B cell (primary cell): ENCODE measurements at regions not wholly inside any gene's neighbourhood (a gene's known extent, or its start where the extent isn't known, plus 50 kb on each side); places are given as distances from the start of the nearest gene placed in this dataset.

ENCODE experiments used
- ATAC-seq: fragments of 200-7000 bp; cut with Tn5 transposase; one replicate; pipeline ENCODE4 v1.10.0; 2021; ENCODE audit warnings: low read depth, mild to moderate bottlenecking, moderate number of reproducible peaks, moderate library complexity
- CTCF ChIA-PET: fragments of 350-600 bp; sonication (Branson Sonifier 250); formaldehyde crosslinking; loops from one replicate; lab custom pipeline; 2021; ENCODE audit warnings: antibody characterized with exemption, inconsistent platforms; lab: Charles Lee
- POLR2A ChIA-PET: fragments of 350-600 bp; sonication (Branson Sonifier 250); formaldehyde crosslinking; loops from one replicate; lab custom pipeline; 2021; ENCODE audit warnings: antibody characterized with exemption; lab: Charles Lee
- DNase-seq: peaks from one replicate; pipeline ENCODE4 v3.0.0; 2013
- H2AFZ ChIP-seq: 2 replicates; pipeline ENCODE4 v1.6.1; 2012; ENCODE audit warnings: mild to moderate bottlenecking, low read depth, low read length; ENCODE audit not compliant: insufficient read depth, poor library complexity, severe bottlenecking
- H3K27ac ChIP-seq, 2 donors: 1 replicate in 1 of 2; 2 replicates in 1 of 2; pipeline ENCODE4 v1.5.1; 2012 to 2013; ENCODE audit warnings: low read length in 2 of 2, mild to moderate bottlenecking in 2 of 2, moderate library complexity in 1 of 2
- H3K27me3 ChIP-seq, 4 experiments: fragments of 200-600 bp in 1 of 4; sonication (generic) in 1 of 4; replicated peaks in 1 of 4; 1 replicate in 2 of 4; 2 replicates in 2 of 4; pipeline versions ENCODE4 v1.6.1 to v1.7.0; 2013 to 2016; ENCODE audit warnings: low read length in 3 of 4, mild to moderate bottlenecking in 2 of 4, mixed read lengths in 1 of 4, moderate library complexity in 1 of 4; ENCODE audit not compliant: insufficient read depth in 4 of 4, control insufficient read depth in 3 of 4; ENCODE audit errors: control extremely low read depth in 1 of 4
- H3K36me3 ChIP-seq, 2 experiments: replicated peaks in 1 of 2; 1 replicate in 1 of 2; 2 replicates in 1 of 2; pipeline versions ENCODE4 v1.6.1 to v1.7.1; 2013; ENCODE audit warnings: low read length in 1 of 2; ENCODE audit not compliant: insufficient read depth in 2 of 2, control insufficient read depth in 1 of 2; ENCODE audit errors: control extremely low read depth in 1 of 2, extremely low read depth in 1 of 2
- H3K4me1 ChIP-seq, 2 donors: fragments of 200-600 bp in 1 of 2; sonication (generic) in 1 of 2; 1 replicate in 1 of 2; 2 replicates in 1 of 2; pipeline versions ENCODE4 v1.5.1 to v1.6.1; 2013 to 2017; ENCODE audit warnings: low read length in 2 of 2; ENCODE audit not compliant: control insufficient read depth in 2 of 2, insufficient read depth in 2 of 2
- H3K4me2 ChIP-seq: replicated peaks from 2 replicates; pipeline ENCODE3; 2012; ENCODE audit warnings: mild to moderate bottlenecking, low read depth, low read length; ENCODE audit not compliant: poor library complexity, severe bottlenecking
- H3K4me3 ChIP-seq, 5 experiments: fragments of 200-600 bp in 1 of 5; sonication (generic) in 1 of 5; 1 replicate in 3 of 5; 2 replicates in 2 of 5; pipeline versions ENCODE4 v1.5.1 to v1.7.0; 2011 to 2016; ENCODE audit warnings: low read length in 4 of 5, mild to moderate bottlenecking in 4 of 5, low read depth in 2 of 5, control low read depth in 1 of 5, moderate library complexity in 1 of 5; ENCODE audit not compliant: insufficient read depth in 1 of 5; ENCODE audit errors: control extremely low read depth in 1 of 5, extremely low read depth in 1 of 5
- H3K79me2 ChIP-seq: fragments of 200-600 bp; sonication (generic); one replicate; pipeline ENCODE4 v1.6.0; 2016; ENCODE audit warnings: low read length; ENCODE audit not compliant: control insufficient read depth, insufficient read depth
- H3K9ac ChIP-seq: fragments of 200-600 bp; sonication (generic); 2 replicates; pipeline ENCODE4 v1.6.1; 2017; ENCODE audit warnings: mild to moderate bottlenecking, low read length, moderate library complexity
- H3K9me3 ChIP-seq, 3 donors: one replicate each; pipeline versions ENCODE4 v1.6.1 to v1.7.1; 2013; ENCODE audit warnings: low read length in 2 of 3; ENCODE audit not compliant: control insufficient read depth in 2 of 3, insufficient read depth in 1 of 3; ENCODE audit errors: control extremely low read depth in 1 of 3
- H4K20me1 ChIP-seq: 2 replicates; pipeline ENCODE4 v1.6.0; 2012; ENCODE audit warnings: mild to moderate bottlenecking, low read length; ENCODE audit not compliant: insufficient read depth, control insufficient read depth, poor library complexity, severe bottlenecking
- H3K27ac Mint-ChIP-seq: one replicate; pipeline ENCODE4 v1.8.0; 2021; ENCODE audit warnings: mixed read lengths
- H3K27me3 Mint-ChIP-seq: one replicate; pipeline ENCODE4 v1.8.0; 2021; ENCODE audit warnings: mixed read lengths
- H3K4me1 Mint-ChIP-seq: one replicate; pipeline ENCODE4 v1.8.0; 2021; ENCODE audit warnings: mixed read lengths
- H3K4me3 Mint-ChIP-seq: one replicate; pipeline ENCODE4 v1.8.0; 2021; ENCODE audit warnings: mixed read lengths
- H3K9me3 Mint-ChIP-seq: one replicate; pipeline ENCODE4 v1.8.0; 2022; ENCODE audit warnings: mixed read lengths; ENCODE audit not compliant: insufficient read depth
- CTCF ChIP-seq: fragments of 200-600 bp; IDR thresholded peaks from one replicate; pipeline ENCODE4 v1.8.0; 2022; ENCODE audit warnings: antibody characterized with exemption, mild to moderate bottlenecking
- EZH2 ChIP-seq: IDR thresholded peaks from 2 replicates; pipeline ENCODE4 v1.6.1; 2012; ENCODE audit warnings: borderline replicate concordance, low read depth, mild to moderate bottlenecking, moderate library complexity, low read length; ENCODE audit not compliant: insufficient read depth, poor library complexity, severe bottlenecking
- WGBS: methylation state at CpG from one replicate; pipeline ENCODE4 v1.1.5; 2013; ENCODE audit warnings: missing lambda C conversion rate; ENCODE audit not compliant: insufficient coverage; 5-methylcytosine and 5-hydroxymethylcytosine counted together
- intact Hi-C: fragments of 100-400 bp; cut with micrococcal nuclease; formaldehyde crosslinking; loops from one replicate; pipeline ENCODE4 v1.10.0; 2022

GRCh38 chr17:12597895-12598294, 67.8 kb upstream of the MYOCD start:
- H3K4me3 Mint-ChIP-seq = no peak overlapping the region
- Histone ChIP-seq H3K9ac (no peak overlapping the region), H3K36me3 (no peaks in the 10 kb centered on the region), H4K20me1 (no peaks in the 10 kb centered on the region), H3K4me1 (no peaks in the 10 kb centered on the region), H3K27me3 (no peaks in the 10 kb centered on the region), H2AFZ (no peak overlapping the region), H3K79me2 (no peaks in the 10 kb centered on the region), H3K4me3 (no peak overlapping the region), H3K4me2 (no peak overlapping the region), H3K27ac (no peak overlapping the region), H3K9me3 (no peaks in the 10 kb centered on the region)
- H3K4me1 Mint-ChIP-seq = no peaks in the 10 kb centered on the region
- TF ChIP-seq EZH2 = no peak
- TF ChIP-seq CTCF = no peak
- POLR2A ChIA-PET = no interaction called here
- DNase-seq = no peak
- H3K9me3 Mint-ChIP-seq = no peaks in the 10 kb centered on the region
- CTCF ChIA-PET = no interaction called here
- WGBS = no CpG with 5 or more reads among the region's 3 CpGs
- intact Hi-C loops = no loop called here
- H3K27me3 Mint-ChIP-seq = no peaks in the 10 kb centered on the region
- H3K27ac Mint-ChIP-seq = no peak overlapping the region
- no peak for ATAC-seq

GRCh38 chr17:12599186-12599920, 66.3 kb upstream of the MYOCD start:
- H3K9ac ChIP-seq = no peak overlapping the region
- no peaks in the 10 kb centered on the region for H3K79me2 ChIP-seq
- H3K27me3 ChIP-seq = no peaks in the 10 kb centered on the region
- no peaks in the 10 kb centered on the region for H3K36me3 ChIP-seq
- H3K4me1 ChIP-seq = no peaks in the 10 kb centered on the region
- no peaks in the 10 kb centered on the region for H3K27me3 Mint-ChIP-seq
- H3K27ac Mint-ChIP-seq = no peak overlapping the region
- intact Hi-C loops = no loop called here
- CTCF ChIA-PET = no interaction called here
- H4K20me1 ChIP-seq = no peaks in the 10 kb centered on the region
- ATAC-seq (no peak), DNase-seq (no peak)
- POLR2A ChIA-PET = no interaction called here
- H3K4me1 Mint-ChIP-seq = no peaks in the 10 kb centered on the region
- H2AFZ ChIP-seq = no peak overlapping the region
- TF ChIP-seq EZH2 = no peak
- no peak for TF ChIP-seq CTCF
- no peak overlapping the region for H3K4me2 ChIP-seq
- no peak overlapping the region for H3K4me3 ChIP-seq
- WGBS = 100% methylated on average over 1 of the region's 3 CpGs
- no peak overlapping the region for H3K4me3 Mint-ChIP-seq
- H3K27ac ChIP-seq = no peak overlapping the region
- H3K9me3 Mint-ChIP-seq = no peaks in the 10 kb centered on the region
- no peaks in the 10 kb centered on the region for H3K9me3 ChIP-seq
